ENCODE measurements at regions not wholly inside any gene's neighbourhood (a gene's known extent, or its start where the extent isn't known, plus 50 kb on each side); places are given as distances from the start of the nearest gene placed in this dataset.
"Not testable (repeated sequence)": the region's sequence is repeated elsewhere in the genome, so short reads cannot be mapped to it uniquely, and the experiment has no call there.

DNA sequence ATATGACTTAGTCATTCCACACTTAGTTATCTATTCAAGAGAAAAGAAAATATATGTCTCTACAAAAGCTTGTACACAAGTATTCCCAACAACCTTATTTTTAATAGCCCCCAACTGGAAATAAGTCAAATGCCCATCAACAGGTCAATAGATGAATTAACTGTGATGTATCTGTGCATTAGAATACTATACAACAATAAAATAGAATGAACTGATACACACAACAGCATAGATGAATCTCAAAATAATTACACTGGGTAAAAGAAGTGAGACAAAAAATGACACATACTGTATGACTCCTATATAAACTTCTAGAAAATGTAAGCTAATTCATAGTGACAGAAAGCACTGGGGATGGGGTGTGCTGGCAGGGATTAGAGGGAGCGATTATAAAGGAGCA is 354.1 kb upstream of the DIPK2B start:
- ATAC-seq (no peak), DNase-seq (no peak), FAIRE-seq (no peak)
- Histone ChIP-seq H3K4me1 (no peaks in the 10 kb centered on the region), H3K27me3 (peaks cover 0 to 6% (median 3%) of the 10 kb centered on the region in 4 donors), H3K36me3 (no peaks in the 10 kb centered on the region), H3K9me3 (no peaks in the 10 kb centered on the region), H3K4me3 (no peak overlapping the region), H3K27ac (no peak overlapping the region)
- TF ChIP-seq, protein P1, sequence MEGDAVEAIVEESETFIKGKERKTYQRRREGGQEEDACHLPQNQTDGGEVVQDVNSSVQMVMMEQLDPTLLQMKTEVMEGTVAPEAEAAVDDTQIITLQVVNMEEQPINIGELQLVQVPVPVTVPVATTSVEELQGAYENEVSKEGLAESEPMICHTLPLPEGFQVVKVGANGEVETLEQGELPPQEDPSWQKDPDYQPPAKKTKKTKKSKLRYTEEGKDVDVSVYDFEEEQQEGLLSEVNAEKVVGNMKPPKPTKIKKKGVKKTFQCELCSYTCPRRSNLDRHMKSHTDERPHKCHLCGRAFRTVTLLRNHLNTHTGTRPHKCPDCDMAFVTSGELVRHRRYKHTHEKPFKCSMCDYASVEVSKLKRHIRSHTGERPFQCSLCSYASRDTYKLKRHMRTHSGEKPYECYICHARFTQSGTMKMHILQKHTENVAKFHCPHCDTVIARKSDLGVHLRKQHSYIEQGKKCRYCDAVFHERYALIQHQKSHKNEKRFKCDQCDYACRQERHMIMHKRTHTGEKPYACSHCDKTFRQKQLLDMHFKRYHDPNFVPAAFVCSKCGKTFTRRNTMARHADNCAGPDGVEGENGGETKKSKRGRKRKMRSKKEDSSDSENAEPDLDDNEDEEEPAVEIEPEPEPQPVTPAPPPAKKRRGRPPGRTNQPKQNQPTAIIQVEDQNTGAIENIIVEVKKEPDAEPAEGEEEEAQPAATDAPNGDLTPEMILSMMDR (IDR thresholded peaks at IDR 0.05), result no peak
- WGBS, 2 donors, result 62 to 80% methylated on average over 1 of the region's 1 CpG
- intact Hi-C loops (cut with DNase I), result no loop called here

- DNase-seq, result no peak
- WGBS, 2 donors, result 35 to 44% methylated on average over 1 of the region's 1 CpG
- ATAC-seq, result no peak
- Histone ChIP-seq H3K27ac (no peak overlapping the region), H3K4me1 (no peaks in the 10 kb centered on the region), H3K36me3 (no peaks in the 10 kb centered on the region), H3K9me3 (no peaks in the 10 kb centered on the region), H3K4me3 (no peak overlapping the region), H3K27me3 (peaks cover 0 to 6% (median 3%) of the 10 kb centered on the region in 4 donors)
- TF ChIP-seq, protein P1 (IDR thresholded peaks at IDR 0.05), result no peak
- intact Hi-C loops (cut with DNase I), result no loop called here
- no peak for FAIRE-seq
Measured at GRCh38 chrX:45553417-45553816, 352.7 kb upstream of the DIPK2B start.

DNA sequence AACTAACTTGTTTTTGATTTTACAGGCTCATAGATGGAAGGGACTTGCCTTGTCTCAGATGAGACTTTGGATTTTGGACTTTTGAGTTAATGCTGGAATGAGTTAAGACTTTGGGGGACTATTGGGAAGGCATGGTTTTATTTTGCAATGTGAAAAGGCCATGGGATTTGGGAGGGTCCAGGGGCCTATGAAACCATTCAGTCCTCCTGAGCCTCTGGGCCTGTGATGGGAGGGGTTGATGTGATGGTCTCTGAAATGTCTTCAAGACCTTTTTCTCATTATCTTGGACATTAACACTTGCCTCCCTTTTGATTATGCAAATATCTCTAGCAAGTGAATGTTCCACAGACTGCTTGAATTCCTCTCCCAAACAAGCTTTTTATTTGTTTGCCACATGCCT is 346.0 kb upstream of the DIPK2B start:
- H3K9me3 ChIP-seq; FAIRE-seq; ATAC-seq; H3K4me3 ChIP-seq; H3K27ac ChIP-seq; DNase-seq; H3K4me1 ChIP-seq; intact Hi-C loops (cut with DNase I); H3K36me3 ChIP-seq; H3K27me3 ChIP-seq: not testable (repeated sequence)

DNA sequence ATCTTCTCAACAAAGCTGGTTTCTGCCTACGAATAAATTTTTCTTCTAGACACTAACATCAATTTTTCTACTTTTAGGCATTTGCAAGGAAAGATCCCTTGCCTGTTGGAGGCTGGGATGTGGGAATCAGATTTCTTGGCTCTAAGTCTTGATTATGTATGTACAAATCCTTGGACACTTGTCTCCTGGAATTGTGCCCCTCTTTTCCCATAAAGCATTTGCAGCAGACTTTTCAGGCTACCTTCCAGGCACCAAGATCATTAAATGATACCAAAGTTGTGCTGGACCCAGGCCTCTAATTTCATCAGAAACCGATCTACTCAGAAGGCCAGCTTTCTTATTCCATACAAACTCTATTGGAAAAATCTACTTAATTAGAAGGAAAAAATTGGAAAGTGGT is 339.5 kb upstream of the DIPK2B start:
- H3K36me3 ChIP-seq, result no peaks in the 10 kb centered on the region
- no peaks in the 10 kb centered on the region for H3K4me1 ChIP-seq
- FAIRE-seq, result no peak
- DNase-seq, result no peak
- TF ChIP-seq, protein P1 (IDR thresholded peaks at IDR 0.05), result no peak
- no peaks in the 10 kb centered on the region for H3K9me3 ChIP-seq
- intact Hi-C loops (cut with DNase I), result no loop called here
- no peak overlapping the region for H3K4me3 ChIP-seq
- H3K27me3 ChIP-seq, result peaks cover 0 to 4% (median 0%) of the 10 kb centered on the region in 4 donors
- ATAC-seq, result no peak
- H3K27ac ChIP-seq, result no peak overlapping the region
- 54 to 67% methylated on average over 2 of the region's 2 CpGs for WGBS, 2 donors

- no peaks in the 10 kb centered on the region for H3K36me3 ChIP-seq
- H3K27ac ChIP-seq, result no peak overlapping the region
- no peak for FAIRE-seq
- ATAC-seq, result no peak
- no peak overlapping the region for H3K4me3 ChIP-seq
- no peaks in the 10 kb centered on the region for H3K9me3 ChIP-seq
- intact Hi-C loops (cut with DNase I), result no loop called here
- TF ChIP-seq, protein P1 (IDR thresholded peaks at IDR 0.05), result no peak
- no peaks in the 10 kb centered on the region for H3K4me1 ChIP-seq
- peaks cover 0 to 4% (median 0%) of the 10 kb centered on the region in 4 donors for H3K27me3 ChIP-seq
- DNase-seq, result no peak
- 53 to 83% methylated on average over 1 of the region's 1 CpG for WGBS, 2 donors
Measured at GRCh38 chrX:45537936-45538335, 337.3 kb upstream of the DIPK2B start.

DNA sequence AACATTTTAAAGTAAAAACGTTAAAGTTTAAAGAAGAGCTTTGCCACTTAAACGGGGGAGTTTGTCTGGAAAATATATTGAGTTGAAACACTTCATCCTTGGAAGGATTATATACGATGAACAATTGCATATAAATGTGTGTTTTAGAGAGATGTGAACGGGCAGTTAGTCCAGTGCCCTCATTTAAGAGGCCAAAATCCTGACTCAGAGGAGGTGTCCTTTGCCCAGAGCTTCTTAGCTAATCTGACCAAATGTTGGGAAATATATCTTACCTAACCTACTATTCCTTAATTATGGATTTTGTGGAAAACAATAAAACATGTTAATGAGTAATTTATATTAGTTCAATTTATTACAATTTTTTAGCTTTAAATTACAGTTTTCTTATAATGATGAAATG is 327.2 kb upstream of the DIPK2B start:
- Histone ChIP-seq H3K4me1 (no peaks in the 10 kb centered on the region), H3K27me3 (peaks cover 0 to 9% (median 0%) of the 10 kb centered on the region in 4 donors), H3K4me3 (no peak overlapping the region), H3K27ac (no peak overlapping the region), H3K36me3 (no peaks in the 10 kb centered on the region), H3K9me3 (no peaks in the 10 kb centered on the region)
- intact Hi-C loops (cut with DNase I), result no loop called here
- no peak for ATAC-seq
- TF ChIP-seq, protein P1 (IDR thresholded peaks at IDR 0.05), result no peak
- DNase-seq, result no peak
- WGBS, 2 donors, result 53 to 73% methylated on average over 4 of the region's 4 CpGs
- FAIRE-seq, result no peak
